AG04450 (cell line): ENCODE measurements at regions not wholly inside any gene's neighbourhood (a gene's known extent, or its start where the extent isn't known, plus 50 kb on each side); places are given as distances from the start of the nearest gene placed in this dataset.
A peak's percentile ranks its signal among the peaks of the same experiment; 100 is the strongest.

Source experiments
- CTCF ChIA-PET: fragments of 300-600, 350-600 bp; formaldehyde crosslinking; extraction: SDS; loops from one replicate; lab custom pipeline; 2022; ENCODE audit warnings: antibody characterized with exemption, inconsistent platforms; lab: Charles Lee
- POLR2A ChIA-PET: fragments of 350-600 bp; formaldehyde crosslinking; extraction: SDS; loops from one replicate; lab custom pipeline; 2021; ENCODE audit warnings: antibody characterized with exemption, inconsistent platforms; lab: Yijun Ruan, JAX
- DNase-seq: peaks from one replicate; pipeline ENCODE4 v3.0.0-alpha.2; 2011; ENCODE audit warnings: low read depth, low spot score
- H3K27ac ChIP-seq: one replicate; pipeline ENCODE4 v1.5.1; 2012; ENCODE audit warnings: low read depth, low read length, control low read depth
- H3K27me3 ChIP-seq: one replicate; pipeline ENCODE4 v1.6.0; 2012; ENCODE audit warnings: low read length; ENCODE audit not compliant: control insufficient read depth, insufficient read depth
- H3K4me3 ChIP-seq: 2 replicates; pipeline ENCODE4 v1.5.1; 2011; ENCODE audit warnings: mild to moderate bottlenecking, low read depth, low read length, control low read depth
- H3K9me3 ChIP-seq: 2 replicates; pipeline ENCODE4 v1.5.1; 2012; ENCODE audit warnings: low read length; ENCODE audit not compliant: control insufficient read depth, insufficient read depth
- CTCF ChIP-seq: IDR thresholded peaks from 2 replicates; pipeline ENCODE4 v1.5.1; 2011; ENCODE audit warnings: low read depth, low read length, control low read depth, inconsistent platforms

GRCh38 chr18:10042492-10042891 is 128.7 kb downstream of the VAPA start:
- no peak for TF ChIP-seq CTCF
- Histone ChIP-seq H3K27ac (no peak overlapping the region), H3K9me3 (peaks cover 8% of the 10 kb centered on the region), H3K27me3 (no peaks in the 10 kb centered on the region), H3K4me3 (no peak overlapping the region)
- no peak for DNase-seq
- ChIA-PET CTCF (no interaction called here), POLR2A (no interaction called here)

GRCh38 chr18:10044054-10044453 is 130.2 kb downstream of the VAPA start:
- no peak overlapping the region for H3K4me3 ChIP-seq
- ChIA-PET CTCF (no interaction called here), POLR2A (no interaction called here)
- DNase-seq: no peak
- H3K9me3 ChIP-seq: peaks cover 8% of the 10 kb centered on the region
- TF ChIP-seq CTCF: no peak
- no peaks in the 10 kb centered on the region for H3K27me3 ChIP-seq
- H3K27ac ChIP-seq: no peak overlapping the region

- no peak overlapping the region for H3K4me3 ChIP-seq
- POLR2A ChIA-PET: no interaction called here
- no peak overlapping the region for H3K27ac ChIP-seq
- no peaks in the 10 kb centered on the region for H3K27me3 ChIP-seq
- TF ChIP-seq CTCF: no peak
- CTCF ChIA-PET: no interaction called here
- H3K9me3 ChIP-seq: peaks cover 8% of the 10 kb centered on the region
- DNase-seq: no peak
Measured at GRCh38 chr18:10045296-10045891, 131.6 kb downstream of the VAPA start.

- H3K27ac ChIP-seq: no peak overlapping the region
- ChIA-PET POLR2A (no interaction called here), CTCF (no interaction called here)
- DNase-seq: no peak
- no peak overlapping the region for H3K4me3 ChIP-seq
- peaks cover 8% of the 10 kb centered on the region for H3K9me3 ChIP-seq
- TF ChIP-seq CTCF: no peak
- no peaks in the 10 kb centered on the region for H3K27me3 ChIP-seq
Measured at GRCh38 chr18:10046178-10046807, 132.5 kb downstream of the VAPA start.

- H3K4me3 ChIP-seq: no peak overlapping the region
- POLR2A ChIA-PET: interaction anchor here (1.2 kb wide), 1 partner anchor 10 kb away, joined by 4 read pairs; no protein-coding TSS in a partner anchor
- H3K27me3 ChIP-seq: no peaks in the 10 kb centered on the region
- TF ChIP-seq CTCF: no peak
- peaks cover 5% of the 10 kb centered on the region for H3K9me3 ChIP-seq
- H3K27ac ChIP-seq: peak overlapping the region; percentile 21
- DNase-seq: peak; percentile 59
- CTCF ChIA-PET: interaction anchor here (1.0 kb wide), 1 partner anchor 32 kb away, joined by 3 read pairs; no protein-coding TSS in a partner anchor
Measured at GRCh38 chr18:10047237-10047636, 133.4 kb downstream of the VAPA start.
